Mammary epithelial cell (primary cell): ENCODE measurements at regions not wholly inside any gene's neighbourhood (a gene's known extent, or its start where the extent isn't known, plus 50 kb on each side); places are given as distances from the start of the nearest gene placed in this dataset.

Source experiments
- CTCF ChIP-seq, 2 donors: IDR thresholded peaks in 1 of 2; conservative IDR thresholded peaks in 1 of 2; 2 replicates each; pipeline ENCODE4 v1.5.1; 2011 to 2012; ENCODE audit warnings: inconsistent platforms in 2 of 2, low read length in 2 of 2, mild to moderate bottlenecking in 2 of 2, control low read depth in 1 of 2, low read depth in 1 of 2; ENCODE audit not compliant: insufficient read depth in 1 of 2; ENCODE audit errors: extremely low read depth in 1 of 2
- EZH2 ChIP-seq: IDR thresholded peaks from 2 replicates; pipeline ENCODE4 v1.6.1; 2012; ENCODE audit warnings: low read length, inconsistent platforms, borderline replicate concordance

GRCh38 chr10:30788307-30788706 lies 158.8 kb upstream of the LYZL2 start:
- no peak for TF ChIP-seq CTCF (conservative IDR thresholded peaks at IDR 0.05 in 1 of 2, IDR thresholded peaks at IDR 0.05 in 1 of 2; ENCODE audit: extremely low read depth in 1 of 2, insufficient read depth in 1 of 2, low read depth in 1 of 2, low read length in 2 of 2)
- no peak for TF ChIP-seq EZH2
